WTC11 (cell line): ENCODE measurements at regions not wholly inside any gene's neighbourhood (a gene's known extent, or its start where the extent isn't known, plus 50 kb on each side); places are given as distances from the start of the nearest gene placed in this dataset.

Experiments used
- ATAC-seq: fragments of 200-7000 bp; cut with Tn5 transposase; 2 replicates; pipeline ENCODE4 v1.10.0; 2021; ENCODE audit warnings: mild to moderate bottlenecking, moderate library complexity
- CTCF ChIA-PET: fragments of 300-600 bp; sonication (Branson Sonifier 250); formaldehyde crosslinking; loops from one replicate; lab custom pipeline; 2021; ENCODE audit warnings: antibody characterized with exemption; lab: Charles Lee
- POLR2A ChIA-PET: fragments of 350-600 bp; sonication (Branson Sonifier 250); formaldehyde crosslinking; loops from one replicate; lab custom pipeline; 2021; ENCODE audit warnings: antibody characterized with exemption; lab: Charles Lee
- DNase-seq: peaks from one replicate; pipeline ENCODE4 v3.0.0; 2021; ENCODE audit warnings: low spot score
- H3K27ac Mint-ChIP-seq: 2 replicates; pipeline ENCODE4 v1.8.0; 2021; ENCODE audit warnings: mixed read lengths
- H3K27me3 Mint-ChIP-seq: 2 replicates; pipeline ENCODE4 v1.8.0; 2021; ENCODE audit warnings: low read depth, mild to moderate bottlenecking, moderate library complexity, mixed read lengths
- H3K36me3 Mint-ChIP-seq: 2 replicates; pipeline ENCODE4 v1.8.0; 2021; ENCODE audit warnings: mixed read lengths
- H3K4me1 Mint-ChIP-seq: 2 replicates; pipeline ENCODE4 v1.8.0; 2022; ENCODE audit warnings: mixed read lengths
- H3K4me3 Mint-ChIP-seq: 2 replicates; pipeline ENCODE4 v1.8.0; 2021; ENCODE audit warnings: mild to moderate bottlenecking, moderate library complexity, mixed read lengths
- H3K9me3 Mint-ChIP-seq: 2 replicates; pipeline ENCODE4 v1.8.0; 2021; ENCODE audit warnings: mixed read lengths
- EMX1 ChIP-seq: fragments of 250-450 bp; sonication (Bioruptor Pico); IDR thresholded peaks from 2 replicates; pipeline ENCODE4 v1.8.0; 2021; ENCODE audit warnings: mild to moderate bottlenecking
- ETV6 ChIP-seq: sonication (generic); formaldehyde crosslinking; IDR thresholded peaks from 2 replicates; pipeline ENCODE4 v1.8.1; 2022; ENCODE audit warnings: mild to moderate bottlenecking, missing genetic modification reagents
- FOXK1 ChIP-seq: sonication (generic); formaldehyde crosslinking; IDR thresholded peaks from 2 replicates; pipeline ENCODE4 v1.8.0; 2022; ENCODE audit warnings: mild to moderate bottlenecking, moderate library complexity, missing genetic modification reagents
- FOXP1 ChIP-seq: sonication (generic); formaldehyde crosslinking; IDR thresholded peaks from 2 replicates; pipeline ENCODE4 v1.8.0; 2022; ENCODE audit warnings: missing genetic modification reagents, mild to moderate bottlenecking, moderate library complexity, borderline replicate concordance
- IRF2 ChIP-seq: sonication (generic); formaldehyde crosslinking; IDR thresholded peaks from 2 replicates; pipeline ENCODE4 v1.8.0; 2022; ENCODE audit warnings: low read depth, missing genetic modification reagents, borderline replicate concordance
- JAZF1 ChIP-seq: fragments of 250-450 bp; sonication (Bioruptor Pico); IDR thresholded peaks from 2 replicates; pipeline ENCODE4 v1.9.0; 2021; ENCODE audit warnings: moderate library complexity, mild to moderate bottlenecking, inconsistent platforms
- ZNF121 ChIP-seq: sonication (generic); formaldehyde crosslinking; IDR thresholded peaks from 2 replicates; pipeline ENCODE4 v1.8.0; 2023; ENCODE audit warnings: missing genetic modification reagents
- ZNF138 ChIP-seq: sonication (generic); formaldehyde crosslinking; conservative IDR thresholded peaks from 2 replicates; pipeline ENCODE4 v1.8.1; 2022; ENCODE audit warnings: mild to moderate bottlenecking, moderate library complexity, missing genetic modification reagents
- ZNF232 ChIP-seq: sonication (generic); formaldehyde crosslinking; IDR thresholded peaks from 2 replicates; pipeline ENCODE4 v1.8.0; 2022; ENCODE audit warnings: mild to moderate bottlenecking, missing genetic modification reagents
- ZNF317 ChIP-seq: sonication (generic); formaldehyde crosslinking; IDR thresholded peaks from 2 replicates; pipeline ENCODE4 v1.8.1; 2023; ENCODE audit warnings: low read depth, mild to moderate bottlenecking, moderate library complexity, missing genetic modification reagents, borderline replicate concordance
- TF ChIP-seq, protein P1 (sequence below): sonication (generic); formaldehyde crosslinking; IDR thresholded peaks from 2 replicates; pipeline ENCODE4 v1.8.0; 2022; ENCODE audit warnings: missing genetic modification reagents
- TF ChIP-seq, protein P2 (sequence below): fragments of 250-450 bp; sonication (Bioruptor Pico); IDR thresholded peaks from 2 replicates; pipeline ENCODE4 v1.9.0; 2021; ENCODE audit warnings: moderate library complexity, mild to moderate bottlenecking, inconsistent platforms, borderline replicate concordance
- TF ChIP-seq, protein P3 (sequence below): fragments of 250-450 bp; sonication (Bioruptor Pico); IDR thresholded peaks from 2 replicates; pipeline ENCODE4 v1.8.0; 2021; ENCODE audit warnings: mild to moderate bottlenecking
- TF ChIP-seq, protein P4 (sequence below): sonication (generic); formaldehyde crosslinking; IDR thresholded peaks from 2 replicates; pipeline ENCODE4 v1.8.1; 2022; ENCODE audit warnings: mild to moderate bottlenecking, moderate library complexity, missing genetic modification reagents
- TF ChIP-seq, protein P5 (sequence below): sonication (generic); formaldehyde crosslinking; IDR thresholded peaks from 2 replicates; pipeline ENCODE4 v1.8.1; 2023; ENCODE audit warnings: mild to moderate bottlenecking, missing genetic modification reagents, moderate library complexity
- TF ChIP-seq, protein P6 (sequence below): fragments of 250-450 bp; sonication (Bioruptor Pico); IDR thresholded peaks from 2 replicates; pipeline ENCODE4 v1.9.0; 2021; ENCODE audit warnings: mild to moderate bottlenecking, borderline replicate concordance

DNA sequence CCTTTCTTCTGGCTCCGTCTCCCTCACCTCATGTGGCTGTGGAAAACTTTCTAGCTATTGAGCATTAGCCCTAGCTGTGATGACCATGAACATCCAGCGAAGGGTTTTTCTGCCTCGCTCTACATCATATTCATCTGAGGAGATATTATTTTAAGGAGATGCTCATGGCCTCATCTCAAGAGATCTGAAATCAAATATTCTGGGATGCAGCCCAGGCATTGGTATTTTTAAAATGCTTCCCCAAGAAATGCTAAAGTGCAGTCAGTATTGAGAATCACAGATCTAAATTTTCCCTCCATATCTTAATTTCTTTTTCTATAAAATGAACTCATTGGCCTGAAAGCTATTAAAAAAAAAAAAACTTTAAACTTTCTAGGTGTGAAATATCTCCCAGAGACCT, 238.2 kb upstream of the CELF2 start:
- Mint-ChIP-seq H3K4me1 (no peaks in the 10 kb centered on the region), H3K4me3 (no peak overlapping the region)
- POLR2A ChIA-PET = no interaction called here
- CTCF ChIA-PET = interaction anchor here (0.5 kb wide), 1 partner anchor 26 kb away, joined by 5 read pairs; no protein-coding TSS in a partner anchor
- TF ChIP-seq, protein P1, sequence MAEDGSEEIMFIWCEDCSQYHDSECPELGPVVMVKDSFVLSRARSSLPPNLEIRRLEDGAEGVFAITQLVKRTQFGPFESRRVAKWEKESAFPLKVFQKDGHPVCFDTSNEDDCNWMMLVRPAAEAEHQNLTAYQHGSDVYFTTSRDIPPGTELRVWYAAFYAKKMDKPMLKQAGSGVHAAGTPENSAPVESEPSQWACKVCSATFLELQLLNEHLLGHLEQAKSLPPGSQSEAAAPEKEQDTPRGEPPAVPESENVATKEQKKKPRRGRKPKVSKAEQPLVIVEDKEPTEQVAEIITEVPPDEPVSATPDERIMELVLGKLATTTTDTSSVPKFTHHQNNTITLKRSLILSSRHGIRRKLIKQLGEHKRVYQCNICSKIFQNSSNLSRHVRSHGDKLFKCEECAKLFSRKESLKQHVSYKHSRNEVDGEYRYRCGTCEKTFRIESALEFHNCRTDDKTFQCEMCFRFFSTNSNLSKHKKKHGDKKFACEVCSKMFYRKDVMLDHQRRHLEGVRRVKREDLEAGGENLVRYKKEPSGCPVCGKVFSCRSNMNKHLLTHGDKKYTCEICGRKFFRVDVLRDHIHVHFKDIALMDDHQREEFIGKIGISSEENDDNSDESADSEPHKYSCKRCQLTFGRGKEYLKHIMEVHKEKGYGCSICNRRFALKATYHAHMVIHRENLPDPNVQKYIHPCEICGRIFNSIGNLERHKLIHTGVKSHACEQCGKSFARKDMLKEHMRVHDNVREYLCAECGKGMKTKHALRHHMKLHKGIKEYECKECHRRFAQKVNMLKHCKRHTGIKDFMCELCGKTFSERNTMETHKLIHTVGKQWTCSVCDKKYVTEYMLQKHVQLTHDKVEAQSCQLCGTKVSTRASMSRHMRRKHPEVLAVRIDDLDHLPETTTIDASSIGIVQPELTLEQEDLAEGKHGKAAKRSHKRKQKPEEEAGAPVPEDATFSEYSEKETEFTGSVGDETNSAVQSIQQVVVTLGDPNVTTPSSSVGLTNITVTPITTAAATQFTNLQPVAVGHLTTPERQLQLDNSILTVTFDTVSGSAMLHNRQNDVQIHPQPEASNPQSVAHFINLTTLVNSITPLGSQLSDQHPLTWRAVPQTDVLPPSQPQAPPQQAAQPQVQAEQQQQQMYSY (CRISPR knock-in tag) = no peak
- TF ChIP-seq, protein P2, sequence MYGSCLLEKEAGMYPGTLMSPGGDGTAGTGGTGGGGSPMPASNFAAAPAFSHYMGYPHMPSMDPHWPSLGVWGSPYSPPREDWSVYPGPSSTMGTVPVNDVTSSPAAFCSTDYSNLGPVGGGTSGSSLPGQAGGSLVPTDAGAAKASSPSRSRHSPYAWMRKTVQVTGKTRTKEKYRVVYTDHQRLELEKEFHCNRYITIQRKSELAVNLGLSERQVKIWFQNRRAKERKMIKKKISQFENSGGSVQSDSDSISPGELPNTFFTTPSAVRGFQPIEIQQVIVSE = no peak
- TF ChIP-seq ZNF121 (no peak), ETV6 (no peak), IRF2 (CRISPR knock-in tag) (no peak), JAZF1 (CRISPR knock-in tag) (no peak), ZNF232 (no peak), ZNF138 (CRISPR knock-in tag) (no peak), FOXP1 (CRISPR knock-in tag) (no peak), EMX1 (CRISPR knock-in tag) (no peak), FOXK1 (no peak), ZNF317 (no peak)
- TF ChIP-seq, protein P3, sequence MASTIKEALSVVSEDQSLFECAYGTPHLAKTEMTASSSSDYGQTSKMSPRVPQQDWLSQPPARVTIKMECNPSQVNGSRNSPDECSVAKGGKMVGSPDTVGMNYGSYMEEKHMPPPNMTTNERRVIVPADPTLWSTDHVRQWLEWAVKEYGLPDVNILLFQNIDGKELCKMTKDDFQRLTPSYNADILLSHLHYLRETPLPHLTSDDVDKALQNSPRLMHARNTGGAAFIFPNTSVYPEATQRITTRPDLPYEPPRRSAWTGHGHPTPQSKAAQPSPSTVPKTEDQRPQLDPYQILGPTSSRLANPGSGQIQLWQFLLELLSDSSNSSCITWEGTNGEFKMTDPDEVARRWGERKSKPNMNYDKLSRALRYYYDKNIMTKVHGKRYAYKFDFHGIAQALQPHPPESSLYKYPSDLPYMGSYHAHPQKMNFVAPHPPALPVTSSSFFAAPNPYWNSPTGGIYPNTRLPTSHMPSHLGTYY = no peak
- TF ChIP-seq, protein P4, sequence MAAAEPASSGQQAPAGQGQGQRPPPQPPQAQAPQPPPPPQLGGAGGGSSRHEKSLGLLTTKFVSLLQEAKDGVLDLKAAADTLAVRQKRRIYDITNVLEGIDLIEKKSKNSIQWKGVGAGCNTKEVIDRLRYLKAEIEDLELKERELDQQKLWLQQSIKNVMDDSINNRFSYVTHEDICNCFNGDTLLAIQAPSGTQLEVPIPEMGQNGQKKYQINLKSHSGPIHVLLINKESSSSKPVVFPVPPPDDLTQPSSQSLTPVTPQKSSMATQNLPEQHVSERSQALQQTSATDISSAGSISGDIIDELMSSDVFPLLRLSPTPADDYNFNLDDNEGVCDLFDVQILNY (CRISPR knock-in tag) = no peak
- TF ChIP-seq, protein P5, sequence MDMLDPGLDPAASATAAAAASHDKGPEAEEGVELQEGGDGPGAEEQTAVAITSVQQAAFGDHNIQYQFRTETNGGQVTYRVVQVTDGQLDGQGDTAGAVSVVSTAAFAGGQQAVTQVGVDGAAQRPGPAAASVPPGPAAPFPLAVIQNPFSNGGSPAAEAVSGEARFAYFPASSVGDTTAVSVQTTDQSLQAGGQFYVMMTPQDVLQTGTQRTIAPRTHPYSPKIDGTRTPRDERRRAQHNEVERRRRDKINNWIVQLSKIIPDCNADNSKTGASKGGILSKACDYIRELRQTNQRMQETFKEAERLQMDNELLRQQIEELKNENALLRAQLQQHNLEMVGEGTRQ (CRISPR knock-in tag) = no peak
- TF ChIP-seq, protein P6, sequence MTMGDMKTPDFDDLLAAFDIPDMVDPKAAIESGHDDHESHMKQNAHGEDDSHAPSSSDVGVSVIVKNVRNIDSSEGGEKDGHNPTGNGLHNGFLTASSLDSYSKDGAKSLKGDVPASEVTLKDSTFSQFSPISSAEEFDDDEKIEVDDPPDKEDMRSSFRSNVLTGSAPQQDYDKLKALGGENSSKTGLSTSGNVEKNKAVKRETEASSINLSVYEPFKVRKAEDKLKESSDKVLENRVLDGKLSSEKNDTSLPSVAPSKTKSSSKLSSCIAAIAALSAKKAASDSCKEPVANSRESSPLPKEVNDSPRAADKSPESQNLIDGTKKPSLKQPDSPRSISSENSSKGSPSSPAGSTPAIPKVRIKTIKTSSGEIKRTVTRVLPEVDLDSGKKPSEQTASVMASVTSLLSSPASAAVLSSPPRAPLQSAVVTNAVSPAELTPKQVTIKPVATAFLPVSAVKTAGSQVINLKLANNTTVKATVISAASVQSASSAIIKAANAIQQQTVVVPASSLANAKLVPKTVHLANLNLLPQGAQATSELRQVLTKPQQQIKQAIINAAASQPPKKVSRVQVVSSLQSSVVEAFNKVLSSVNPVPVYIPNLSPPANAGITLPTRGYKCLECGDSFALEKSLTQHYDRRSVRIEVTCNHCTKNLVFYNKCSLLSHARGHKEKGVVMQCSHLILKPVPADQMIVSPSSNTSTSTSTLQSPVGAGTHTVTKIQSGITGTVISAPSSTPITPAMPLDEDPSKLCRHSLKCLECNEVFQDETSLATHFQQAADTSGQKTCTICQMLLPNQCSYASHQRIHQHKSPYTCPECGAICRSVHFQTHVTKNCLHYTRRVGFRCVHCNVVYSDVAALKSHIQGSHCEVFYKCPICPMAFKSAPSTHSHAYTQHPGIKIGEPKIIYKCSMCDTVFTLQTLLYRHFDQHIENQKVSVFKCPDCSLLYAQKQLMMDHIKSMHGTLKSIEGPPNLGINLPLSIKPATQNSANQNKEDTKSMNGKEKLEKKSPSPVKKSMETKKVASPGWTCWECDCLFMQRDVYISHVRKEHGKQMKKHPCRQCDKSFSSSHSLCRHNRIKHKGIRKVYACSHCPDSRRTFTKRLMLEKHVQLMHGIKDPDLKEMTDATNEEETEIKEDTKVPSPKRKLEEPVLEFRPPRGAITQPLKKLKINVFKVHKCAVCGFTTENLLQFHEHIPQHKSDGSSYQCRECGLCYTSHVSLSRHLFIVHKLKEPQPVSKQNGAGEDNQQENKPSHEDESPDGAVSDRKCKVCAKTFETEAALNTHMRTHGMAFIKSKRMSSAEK (CRISPR knock-in tag) = no peak
- TF ChIP-seq, all 79 proteins: peak for 0
- Mint-ChIP-seq H3K9me3 (peaks cover 21% of the 10 kb centered on the region), H3K27ac (no peak overlapping the region), H3K36me3 (peaks cover 6% of the 10 kb centered on the region), H3K27me3 (no peaks in the 10 kb centered on the region)
- DNase-seq (no peak), ATAC-seq (no peak)
